ENCODE measurements at regions not wholly inside any gene's neighbourhood (a gene's known extent, or its start where the extent isn't known, plus 50 kb on each side); places are given as distances from the start of the nearest gene placed in this dataset.

DNA sequence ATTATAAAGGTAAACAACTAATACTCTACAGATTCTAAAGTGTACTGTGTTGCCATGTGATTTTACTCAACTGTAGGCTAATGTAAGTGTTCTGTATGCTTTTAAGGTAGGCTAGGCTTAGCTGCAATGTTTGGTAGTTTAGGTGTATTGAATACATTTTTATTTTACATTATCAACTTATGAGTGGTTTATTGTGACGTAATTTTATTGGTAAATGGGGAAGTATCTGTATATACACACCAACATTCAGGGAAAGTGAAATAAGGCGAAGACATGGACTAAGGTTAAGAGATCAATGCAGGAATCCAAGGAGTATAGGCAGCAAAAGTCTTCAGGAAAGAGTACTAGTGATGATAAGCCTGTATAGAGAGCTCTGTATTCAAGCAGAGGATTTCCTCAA, 365.8 kb upstream of the MGAT4C start:
- TF ChIP-seq CTCF (conservative IDR thresholded peaks at IDR 0.05): no peak
- H3K27ac ChIP-seq: no peak overlapping the region

- TF ChIP-seq CTCF (conservative IDR thresholded peaks at IDR 0.05): no peak
- H3K27ac ChIP-seq: no peak overlapping the region
Measured at GRCh38 chr12:86613311-86613710, 357.1 kb upstream of the MGAT4C start.

DNA sequence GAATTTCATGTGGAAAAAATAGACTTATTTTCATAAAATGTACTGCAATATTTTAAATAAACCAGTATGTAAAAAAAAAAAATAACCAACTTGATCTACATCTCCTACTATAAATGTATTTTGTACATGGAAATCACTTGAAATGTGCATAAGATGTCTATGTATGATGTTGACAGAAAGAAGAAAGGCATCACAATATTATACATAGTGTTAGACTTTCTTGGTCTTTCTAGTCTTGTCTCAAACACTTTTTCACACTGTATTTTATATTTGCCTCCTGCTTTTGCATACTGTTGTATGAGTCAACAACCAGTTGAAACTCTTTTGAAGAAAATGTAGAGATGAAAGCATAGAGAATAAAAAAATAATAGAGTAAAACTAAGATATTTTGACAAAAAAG, 352.4 kb upstream of the MGAT4C start:
- TF ChIP-seq CTCF (conservative IDR thresholded peaks at IDR 0.05): no peak
- H3K27ac ChIP-seq: no peak overlapping the region

GRCh38 chr12:86601550-86602308, 345.5 kb upstream of the MGAT4C start:
- no peak for TF ChIP-seq CTCF (conservative IDR thresholded peaks at IDR 0.05)
- no peak overlapping the region for H3K27ac ChIP-seq

DNA sequence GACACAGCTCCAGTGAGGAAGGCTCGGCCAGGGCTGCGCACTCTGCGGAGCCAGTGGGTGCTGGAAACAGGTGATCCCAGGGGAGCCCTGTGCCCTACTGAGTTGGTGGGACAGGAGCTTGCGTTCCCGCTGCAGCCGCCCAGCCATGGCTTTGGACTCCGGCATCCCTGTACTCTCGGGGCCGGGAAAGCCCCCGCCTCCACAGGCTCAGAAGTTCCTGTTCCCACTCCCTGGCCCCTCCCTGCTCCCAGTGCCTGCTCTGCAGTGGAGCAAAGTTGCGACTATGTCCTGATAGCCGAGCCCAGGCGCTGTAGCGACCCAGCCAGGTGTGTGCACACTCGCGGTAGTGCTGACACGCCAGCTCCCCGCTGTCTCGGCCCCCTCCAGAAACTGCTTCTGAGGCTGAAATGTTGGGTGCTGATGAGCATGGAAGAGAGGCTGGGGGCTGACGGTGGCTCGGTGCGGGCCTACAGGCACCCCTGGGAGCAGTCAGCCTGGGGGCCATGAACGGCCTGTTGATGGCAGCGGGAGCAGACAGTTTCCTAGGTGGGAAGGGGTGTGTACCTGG, 344.6 kb upstream of the MGAT4C start:
- H3K27ac ChIP-seq: no peak overlapping the region
- TF ChIP-seq CTCF (conservative IDR thresholded peaks at IDR 0.05): no peak

DNA sequence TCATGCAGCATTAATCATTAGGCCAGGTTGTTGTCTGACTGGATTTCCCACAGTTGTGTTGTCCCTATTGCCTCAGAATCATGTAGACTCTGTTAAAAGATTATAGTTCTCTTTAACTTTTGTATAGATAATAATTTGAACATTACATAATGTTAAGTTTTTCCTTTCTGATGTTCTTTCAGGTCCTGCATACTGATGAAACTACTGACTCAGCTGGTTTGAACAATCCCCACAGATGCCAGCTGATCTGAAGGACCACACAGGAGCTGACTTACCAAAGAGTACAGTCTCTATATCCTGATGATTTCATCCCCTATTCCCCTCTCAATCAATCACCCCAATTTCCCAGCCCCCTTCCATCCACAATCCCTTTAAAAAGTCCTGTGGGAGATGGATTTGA, 341.2 kb upstream of the MGAT4C start:
- TF ChIP-seq CTCF (conservative IDR thresholded peaks at IDR 0.05): no peak
- no peak overlapping the region for H3K27ac ChIP-seq

DNA sequence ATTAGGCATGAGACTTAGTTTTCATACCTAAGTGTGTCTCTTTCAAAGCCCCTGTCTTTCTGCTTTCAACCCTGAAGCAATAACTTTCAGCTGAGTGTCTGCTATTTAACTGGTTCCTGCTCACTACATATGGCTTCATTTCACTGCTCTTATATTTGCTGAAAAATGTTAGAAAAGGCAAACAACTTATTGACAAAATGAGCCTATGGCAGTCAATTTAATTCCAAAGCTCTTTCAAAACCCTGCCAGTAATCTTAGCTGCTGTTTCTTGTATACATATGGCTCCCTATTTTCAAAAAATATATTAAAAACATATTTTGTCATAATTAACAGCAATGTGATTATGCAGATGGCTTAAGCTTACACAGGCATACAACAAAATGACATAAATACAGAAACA, 334.1 kb upstream of the MGAT4C start:
- H3K27ac ChIP-seq: no peak overlapping the region
- TF ChIP-seq CTCF (conservative IDR thresholded peaks at IDR 0.05): no peak
